ENCODE measurements at regions not wholly inside any gene's neighbourhood (a gene's known extent, or its start where the extent isn't known, plus 50 kb on each side); places are given as distances from the start of the nearest gene placed in this dataset.

- Histone ChIP-seq H3K36me3 (replicated peaks in 1 of 2; ENCODE audit: control insufficient read depth in 1 of 2, insufficient read depth in 2 of 2, low read length in 2 of 2) (no peaks in the 10 kb centered on the region), H3K27me3 (ENCODE audit: control insufficient read depth in 2 of 2, insufficient read depth in 2 of 2, low read length in 2 of 2) (no peaks in the 10 kb centered on the region), H3K79me2 (ENCODE audit: insufficient read depth, low read length) (no peaks in the 10 kb centered on the region), H3K27ac (ENCODE audit: low read depth in 1 of 2, low read length in 2 of 2) (no peak overlapping the region), H3K9ac (ENCODE audit: insufficient read depth, low read length, poor library complexity, severe bottlenecking) (no peak overlapping the region), H3K4me3 (replicated peaks in 1 of 3; ENCODE audit: low read depth in 2 of 3, low read length in 3 of 3) (no peak overlapping the region), H4K20me1 (ENCODE audit: insufficient read depth, low read length) (no peaks in the 10 kb centered on the region), H3K4me2 (replicated peaks; ENCODE audit: extremely low read depth, low read length, poor library complexity, severe bottlenecking) (no peak overlapping the region), H3K9me3 (replicated peaks in 1 of 2; ENCODE audit: control insufficient read depth in 1 of 2, insufficient read depth in 1 of 2, low read length in 2 of 2) (no peaks in the 10 kb centered on the region), H3K4me1 (ENCODE audit: control insufficient read depth in 1 of 2, insufficient read depth in 2 of 2, low read length in 2 of 2) (no peaks in the 10 kb centered on the region), H2AFZ (ENCODE audit: insufficient read depth, low read depth, low read length, poor library complexity, severe bottlenecking) (no peak overlapping the region)
- H3K27ac Mint-ChIP-seq = no peak overlapping the region
- intact Hi-C loops (cut with micrococcal nuclease) = no loop called here
- H3K9me3 Mint-ChIP-seq = no peaks in the 10 kb centered on the region
- H3K27me3 Mint-ChIP-seq (ENCODE audit: low read depth in 3 of 3) = peaks cover 2 to 5% (median 2%) of the 10 kb centered on the region in 3 donors
- no peaks in the 10 kb centered on the region for H3K4me1 Mint-ChIP-seq
- H3K4me3 Mint-ChIP-seq = no peak overlapping the region
- H3K36me3 Mint-ChIP-seq = no peaks in the 10 kb centered on the region
- WGBS (ENCODE audit: insufficient coverage) = 80% methylated on average over 2 of the region's 6 CpGs
- no peak for TF ChIP-seq CTCF (IDR thresholded peaks at IDR 0.05)
- no peak for DNase-seq
Measured at GRCh38 chr12:5251786-5252185, 180.1 kb upstream of the NTF3 start.

- no peaks in the 10 kb centered on the region for H4K20me1 ChIP-seq (ENCODE audit: insufficient read depth, low read length)
- H3K27ac Mint-ChIP-seq = no peak overlapping the region
- H3K27me3 Mint-ChIP-seq (ENCODE audit: low read depth in 3 of 3) = peaks cover 1 to 6% (median 3%) of the 10 kb centered on the region in 3 donors
- H3K4me1 Mint-ChIP-seq = peaks cover 4% of the 10 kb centered on the region
- H3K36me3 Mint-ChIP-seq = no peaks in the 10 kb centered on the region
- DNase-seq = no peak
- no peak overlapping the region for H3K9ac ChIP-seq (ENCODE audit: insufficient read depth, low read length, poor library complexity, severe bottlenecking)
- 60% methylated on average over 1 of the region's 4 CpGs for WGBS (ENCODE audit: insufficient coverage)
- intact Hi-C loops (cut with micrococcal nuclease) = no loop called here
- H3K9me3 ChIP-seq (replicated peaks in 1 of 2; ENCODE audit: control insufficient read depth in 1 of 2, insufficient read depth in 1 of 2, low read length in 2 of 2) = no peaks in the 10 kb centered on the region
- no peaks in the 10 kb centered on the region for H3K4me1 ChIP-seq (ENCODE audit: control insufficient read depth in 1 of 2, insufficient read depth in 2 of 2, low read length in 2 of 2)
- no peaks in the 10 kb centered on the region for H3K36me3 ChIP-seq (replicated peaks in 1 of 2; ENCODE audit: control insufficient read depth in 1 of 2, insufficient read depth in 2 of 2, low read length in 2 of 2)
- H3K27ac ChIP-seq (ENCODE audit: low read depth in 1 of 2, low read length in 2 of 2) = no peak overlapping the region
- no peak for TF ChIP-seq CTCF (IDR thresholded peaks at IDR 0.05)
- no peaks in the 10 kb centered on the region for H3K27me3 ChIP-seq (ENCODE audit: control insufficient read depth in 2 of 2, insufficient read depth in 2 of 2, low read length in 2 of 2)
- H3K4me3 ChIP-seq (replicated peaks in 1 of 3; ENCODE audit: low read depth in 2 of 3, low read length in 3 of 3) = no peak overlapping the region
- H3K4me3 Mint-ChIP-seq = no peak overlapping the region
- H3K4me2 ChIP-seq (replicated peaks; ENCODE audit: extremely low read depth, low read length, poor library complexity, severe bottlenecking) = no peak overlapping the region
- no peaks in the 10 kb centered on the region for H3K9me3 Mint-ChIP-seq
- H2AFZ ChIP-seq (ENCODE audit: insufficient read depth, low read depth, low read length, poor library complexity, severe bottlenecking) = no peak overlapping the region
- no peaks in the 10 kb centered on the region for H3K79me2 ChIP-seq (ENCODE audit: insufficient read depth, low read length)
Measured at GRCh38 chr12:5254703-5255102, 177.2 kb upstream of the NTF3 start.
